ENCODE measurements at regions not wholly inside any gene's neighbourhood (a gene's known extent, or its start where the extent isn't known, plus 50 kb on each side); places are given as distances from the start of the nearest gene placed in this dataset.
"Not testable (repeated sequence)": the region's sequence is repeated elsewhere in the genome, so short reads cannot be mapped to it uniquely, and the experiment has no call there.

DNA sequence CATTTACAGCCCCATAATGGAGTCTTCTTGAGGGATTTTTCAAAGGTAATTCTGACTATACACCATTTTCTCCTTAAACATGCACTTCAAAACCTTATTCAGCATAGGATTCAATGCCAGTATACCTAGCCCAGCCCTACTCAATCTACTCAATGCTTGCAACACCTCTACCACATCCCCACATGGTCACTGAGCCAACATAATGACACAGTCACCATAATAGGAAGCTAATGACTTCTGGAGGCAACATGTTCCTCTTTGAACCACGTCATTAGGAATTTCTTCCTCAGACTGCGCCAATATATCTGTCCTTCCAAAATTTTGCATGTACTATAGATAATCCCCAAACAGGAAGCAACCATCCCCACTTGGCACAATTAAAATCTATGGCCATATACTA is 153.9 kb upstream of the SETMAR start:
- DNase-seq: no peak

DNA sequence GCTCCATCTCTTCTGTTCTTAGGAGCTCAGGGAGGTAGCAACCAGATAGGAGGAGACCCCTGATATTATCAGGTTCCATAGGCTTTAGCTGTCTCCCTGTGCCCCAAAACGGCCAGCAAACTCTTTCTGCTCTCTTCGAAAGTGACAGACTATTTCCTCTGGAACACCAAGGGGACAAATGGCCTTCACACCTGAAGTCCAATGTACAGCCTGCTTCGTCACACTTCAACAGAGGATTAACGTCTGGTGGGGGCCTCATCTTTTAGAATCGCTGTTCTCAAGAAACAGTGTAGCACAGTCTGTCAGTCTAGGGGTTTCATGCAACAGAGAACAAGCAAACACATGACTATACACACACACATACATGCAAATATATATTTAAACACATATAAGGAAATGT is 152.4 kb upstream of the SETMAR start:
- DNase-seq: no peak

DNA sequence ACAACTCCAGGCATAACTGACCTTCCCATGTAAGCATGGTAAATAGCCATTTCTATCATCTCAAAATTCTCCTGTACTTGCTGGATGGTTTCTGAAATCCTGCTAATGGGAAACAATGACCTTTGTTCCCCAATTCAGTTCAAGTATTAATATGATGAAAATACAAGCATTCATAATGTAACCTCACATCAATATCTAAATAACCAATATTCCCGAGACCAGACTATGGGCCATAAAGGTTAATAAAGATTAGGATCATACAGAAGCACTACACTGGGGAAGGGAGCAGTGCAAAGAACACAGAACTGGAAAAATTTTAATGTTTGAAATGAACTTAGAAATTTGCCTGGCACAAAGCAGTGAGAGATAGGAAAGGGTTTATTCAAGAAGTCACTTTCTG is 151.3 kb upstream of the SETMAR start:
- no peak for DNase-seq

DNA sequence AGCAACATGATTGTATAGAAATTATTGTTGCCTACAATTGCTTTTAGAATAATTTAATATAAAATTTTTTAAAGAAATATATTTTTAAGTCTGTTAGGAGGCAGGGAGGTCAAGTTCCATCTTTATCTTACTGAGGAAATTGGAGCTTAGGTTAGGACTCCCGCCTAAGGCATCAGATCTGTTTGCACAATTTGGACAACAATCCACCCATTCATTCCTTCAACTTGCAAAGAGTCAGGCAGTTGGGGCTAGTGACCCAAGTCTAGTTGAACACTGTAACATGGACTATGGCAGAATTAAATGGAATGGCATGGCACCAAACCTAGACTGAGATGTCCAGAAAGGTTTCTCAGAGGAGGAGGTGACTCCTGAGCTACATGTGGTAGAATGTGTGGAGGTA is 149.4 kb upstream of the SETMAR start:
- DNase-seq: no peak

DNA sequence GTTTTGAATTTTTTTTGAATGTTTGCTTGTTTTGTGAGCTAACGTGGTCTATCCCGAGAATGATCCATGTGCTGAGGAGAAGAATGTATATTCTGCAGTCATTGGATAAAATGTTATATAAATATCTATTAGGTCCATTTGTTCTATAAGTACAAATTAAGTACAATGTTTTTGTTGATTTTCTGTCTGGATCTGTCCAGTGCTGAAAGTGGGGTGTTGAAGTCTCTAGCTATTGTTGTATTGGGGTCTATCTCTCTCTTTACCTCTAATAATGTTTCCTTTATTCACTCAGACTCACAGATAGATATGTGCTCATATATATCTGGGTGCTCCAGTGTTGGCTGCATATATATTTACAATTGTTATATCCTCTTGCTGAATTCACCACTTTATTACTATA is 144.8 kb upstream of the SETMAR start:
- DNase-seq: no peak

DNA sequence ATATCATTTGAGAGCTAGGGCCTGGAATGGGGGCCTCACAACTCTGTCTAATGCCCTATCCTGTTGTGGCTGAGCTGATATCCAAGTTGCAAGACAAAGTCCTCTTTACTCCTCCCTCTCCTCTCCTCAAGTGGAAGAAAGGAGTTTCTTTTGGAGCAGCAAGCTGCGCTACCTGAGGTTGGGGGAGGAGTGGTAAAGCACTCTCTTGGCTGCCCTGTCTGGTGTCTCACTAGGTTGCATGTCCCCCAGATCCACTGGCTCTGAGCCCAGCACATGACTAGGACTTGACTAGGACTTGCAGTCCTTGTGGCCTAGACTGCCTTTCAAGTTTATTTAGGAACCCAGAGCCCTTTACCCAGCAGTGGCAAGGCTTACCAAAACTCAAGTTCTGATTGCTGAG is 141.1 kb upstream of the SETMAR start:
- no peak for DNase-seq

DNA sequence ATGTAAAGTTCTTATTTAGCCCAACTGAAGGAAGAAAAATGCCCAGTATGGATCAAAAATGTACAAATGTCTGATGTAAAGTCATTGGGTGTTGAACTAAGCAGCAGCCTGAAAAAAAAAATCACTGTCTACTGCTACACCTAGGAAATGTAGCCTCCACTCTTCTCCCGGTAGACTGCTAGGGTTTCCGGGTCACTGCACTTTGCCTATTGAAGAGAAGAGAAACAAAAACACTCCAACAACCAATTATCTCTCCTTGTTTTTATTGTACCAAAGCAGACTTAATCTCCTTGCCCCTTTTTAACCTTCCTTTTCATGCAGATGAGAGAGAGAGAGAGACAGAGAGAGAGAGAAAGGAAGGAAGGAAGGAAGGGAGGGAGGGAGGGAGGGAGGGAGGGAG is 140.2 kb upstream of the SETMAR start:
- DNase-seq: no peak

DNA sequence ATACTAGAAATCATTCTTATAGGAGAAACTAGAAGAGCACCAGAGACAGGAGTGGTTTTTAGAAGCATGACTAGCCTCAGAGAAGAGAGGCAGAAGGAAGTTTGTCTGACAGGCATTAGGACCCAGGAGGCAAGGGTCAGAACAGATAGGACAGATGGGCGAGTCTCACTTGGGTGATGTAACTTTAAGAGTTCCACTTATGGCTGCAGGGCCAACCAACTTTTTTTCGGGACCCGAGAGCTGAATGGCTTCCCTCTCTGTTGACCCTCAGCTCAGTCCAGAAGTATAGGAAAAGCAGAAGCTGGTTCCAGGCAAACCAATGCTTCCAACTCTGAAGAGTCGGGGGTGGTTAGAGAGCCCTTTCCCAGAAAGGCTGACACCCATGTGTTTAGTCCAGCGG is 136.6 kb upstream of the SETMAR start:
- DNase-seq: no peak

DNA sequence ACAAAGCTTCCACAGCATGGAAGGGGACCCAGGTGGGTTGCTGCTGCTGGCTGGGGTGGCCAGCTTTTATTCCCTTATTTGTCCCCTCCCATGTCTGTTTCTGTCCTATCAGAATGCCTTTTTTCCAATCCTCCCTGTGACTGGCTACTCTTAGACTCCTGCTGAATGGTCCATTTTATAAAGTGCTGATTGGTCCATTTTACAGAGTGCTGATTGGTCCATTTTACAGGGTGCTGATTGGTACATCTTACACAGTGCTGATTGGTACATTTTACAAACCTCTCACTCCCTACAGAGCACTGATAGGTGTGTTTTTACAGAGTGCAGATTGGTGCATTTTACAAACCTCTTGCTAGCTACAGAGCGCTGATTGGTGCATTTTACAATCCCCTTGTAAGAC is 135.9 kb upstream of the SETMAR start:
- DNase-seq: not testable (repeated sequence)

DNA sequence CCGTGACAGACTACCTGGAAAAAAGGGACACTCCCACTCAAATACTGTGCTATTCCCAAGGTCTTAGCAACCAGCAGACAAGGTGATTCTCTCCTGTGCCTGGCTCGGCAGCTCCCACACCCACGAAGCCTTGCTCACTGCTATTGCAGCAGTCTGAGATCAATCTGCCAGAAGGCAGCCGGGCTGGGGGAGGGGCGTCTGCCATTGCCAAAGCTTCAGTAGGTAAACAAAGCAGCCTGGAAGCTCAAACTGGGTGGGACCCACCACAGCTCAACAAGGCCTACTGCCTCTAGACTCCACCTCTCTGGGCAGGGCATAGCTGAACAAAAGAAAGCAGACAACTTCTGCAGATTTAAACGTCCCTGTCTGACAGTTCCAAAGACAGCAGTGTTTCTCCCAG is 128.4 kb upstream of the SETMAR start:
- no peak for DNase-seq

DNA sequence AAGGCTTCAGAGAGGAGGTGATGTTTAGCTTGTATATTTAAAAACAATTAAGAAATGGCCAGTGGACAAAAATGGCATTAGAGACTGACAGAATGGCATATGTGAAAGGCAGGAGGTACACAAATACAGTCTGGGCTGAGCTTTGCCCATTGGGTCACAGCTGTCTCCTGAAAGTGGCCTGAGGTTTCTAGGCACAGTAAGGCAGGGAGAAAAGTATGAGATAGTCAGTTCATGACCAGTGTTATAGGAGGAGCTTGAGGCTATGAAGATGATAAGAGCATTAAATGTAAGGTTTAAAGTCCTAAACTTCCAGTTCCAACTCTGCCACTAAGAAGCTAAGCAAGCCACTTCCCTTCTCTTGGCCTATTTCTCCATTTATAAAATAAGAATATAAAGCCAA is 111.2 kb upstream of the SETMAR start:
- no peak for DNase-seq

DNA sequence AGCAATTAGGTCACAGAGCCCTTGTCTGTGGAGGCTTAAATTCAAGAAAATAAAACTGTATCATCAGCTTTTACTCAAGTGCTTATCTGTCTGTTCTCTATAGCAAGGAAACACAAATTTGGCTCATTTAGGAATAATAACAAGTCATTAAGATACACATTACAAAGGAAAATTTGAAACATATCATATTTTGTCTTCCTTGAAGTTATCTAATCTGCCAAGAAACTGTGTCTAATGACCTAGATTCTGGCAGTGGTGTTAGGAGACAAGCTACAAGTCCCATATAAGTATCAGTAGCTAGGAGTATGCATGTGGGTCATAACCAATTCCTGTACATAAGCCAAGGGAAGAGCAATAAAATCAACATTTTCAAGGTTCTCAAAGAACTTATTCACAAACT is 108.2 kb upstream of the SETMAR start:
- DNase-seq: no peak

DNA sequence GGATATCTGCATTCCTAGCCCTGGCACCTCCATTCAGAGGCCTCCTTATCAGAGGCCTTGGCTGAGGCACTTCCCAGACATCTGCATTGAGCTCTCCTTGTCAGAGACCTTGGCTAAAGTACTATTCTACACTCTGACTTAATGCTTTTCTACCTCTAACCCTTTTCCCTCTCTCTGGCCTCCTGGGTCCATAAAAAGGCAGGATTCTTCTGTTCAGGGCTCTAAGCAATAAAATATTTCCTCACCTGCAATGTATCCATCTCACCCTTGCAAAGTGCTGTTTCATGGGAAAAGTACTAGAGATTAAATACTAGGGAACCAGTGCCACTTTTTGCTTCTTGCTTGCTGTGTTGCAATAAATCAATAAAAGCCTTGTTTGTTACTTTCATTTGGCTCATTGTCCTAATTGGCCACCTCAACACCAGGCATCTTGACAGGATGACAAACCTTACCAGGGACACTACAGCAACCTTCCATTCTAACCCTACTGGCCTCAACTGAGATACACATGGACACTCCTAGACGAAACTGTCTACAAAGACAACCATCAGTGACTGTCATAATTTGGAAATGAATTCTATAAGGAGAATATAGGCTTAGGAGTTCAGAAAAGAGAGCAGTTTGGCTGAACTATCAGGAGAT is 106.5 kb upstream of the SETMAR start:
- no peak for DNase-seq

DNA sequence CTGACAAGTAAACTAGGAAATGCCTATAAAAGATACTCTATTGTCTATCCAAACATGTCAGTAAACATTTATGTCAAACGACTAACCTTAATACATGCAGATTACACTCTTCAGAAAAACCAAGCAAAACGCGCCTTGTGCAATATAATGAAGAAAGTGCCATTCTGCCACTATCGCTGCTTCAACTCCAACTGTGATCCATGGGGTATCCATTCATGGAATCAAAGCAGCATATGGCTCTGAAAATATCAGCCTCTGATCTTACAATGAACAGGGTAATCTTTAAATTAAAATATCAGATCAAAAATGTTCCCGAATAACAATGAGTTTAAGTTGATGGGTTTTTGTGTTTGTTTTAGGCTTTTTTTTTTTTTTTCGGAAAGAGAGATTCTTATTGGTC is 105.5 kb upstream of the SETMAR start:
- DNase-seq: no peak

DNA sequence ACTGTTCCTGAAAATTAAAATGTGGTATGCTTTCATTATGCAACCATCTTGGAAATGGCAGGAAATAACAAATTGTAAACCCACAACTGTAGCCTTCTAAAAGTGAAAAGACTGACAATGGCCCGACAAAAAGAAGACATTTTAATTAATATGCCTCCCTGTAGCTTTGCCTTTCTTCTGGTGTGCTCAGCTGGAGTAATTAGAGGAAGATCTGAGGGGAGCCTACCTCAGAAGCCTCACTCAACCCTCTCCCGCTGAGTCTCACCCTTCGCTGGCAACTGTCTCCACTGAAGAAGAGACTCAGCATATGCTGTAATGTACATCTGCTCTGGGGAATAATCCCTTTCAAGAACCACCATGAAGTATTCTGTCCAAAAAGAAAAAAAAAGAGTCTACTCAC is 104.7 kb upstream of the SETMAR start:
- DNase-seq: no peak

DNA sequence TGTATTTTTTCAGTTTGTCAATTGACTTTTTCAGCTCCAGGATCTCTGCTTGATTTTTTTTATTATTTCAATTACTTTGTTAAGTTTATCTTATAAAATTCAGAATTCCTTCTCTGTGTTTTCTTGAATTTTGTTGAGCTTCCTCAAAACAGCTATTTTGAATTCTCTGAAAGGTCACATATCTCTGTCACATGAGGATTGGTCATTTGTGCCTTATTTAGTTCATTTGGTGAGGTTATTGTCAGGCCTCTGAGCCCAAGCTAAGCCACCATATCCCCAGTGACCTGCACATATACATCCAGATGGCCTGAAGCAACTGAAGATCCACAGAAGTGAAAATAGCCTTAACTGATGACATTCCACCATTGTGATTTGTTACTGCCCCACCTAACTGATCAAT is 98.4 kb upstream of the SETMAR start:
- DNase-seq: not testable (repeated sequence)

DNA sequence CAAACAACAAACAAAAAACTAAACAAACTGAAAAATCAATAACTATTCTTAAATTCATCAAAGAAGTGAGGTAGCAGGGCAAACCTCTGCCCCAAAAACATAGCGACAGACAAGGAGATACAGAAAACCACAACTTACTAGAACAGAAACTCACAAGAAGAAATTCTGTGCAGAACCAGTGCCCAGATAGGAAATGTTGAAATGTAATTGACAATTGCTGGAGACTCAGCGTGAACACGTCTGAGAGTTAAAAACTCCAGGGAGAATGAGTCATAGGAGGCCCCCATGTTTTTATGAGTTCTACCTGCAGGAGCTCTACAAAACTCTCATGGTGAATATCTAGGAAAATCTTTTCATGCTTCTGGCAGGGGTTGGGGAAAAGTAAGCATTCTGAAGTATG is 95.5 kb upstream of the SETMAR start:
- DNase-seq: no peak

DNA sequence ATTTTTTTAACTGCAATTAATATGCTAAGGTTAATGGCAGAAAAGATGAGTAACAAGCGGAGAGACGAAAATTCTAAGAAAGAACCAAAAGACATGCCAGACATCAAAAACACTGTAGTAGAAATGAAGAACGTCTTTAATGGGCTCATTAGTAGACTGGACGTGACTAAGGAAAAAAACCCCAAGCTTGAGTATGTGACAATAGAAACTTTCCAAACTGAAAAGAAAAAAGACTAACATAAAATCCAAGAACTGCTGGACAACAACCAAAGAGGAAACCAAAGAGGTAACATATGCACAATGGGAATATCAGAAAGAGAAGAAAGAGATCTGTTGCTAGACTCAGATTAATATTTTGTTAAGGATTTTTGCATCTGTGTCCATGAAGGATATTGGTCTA is 94.6 kb upstream of the SETMAR start:
- DNase-seq: no peak

DNA sequence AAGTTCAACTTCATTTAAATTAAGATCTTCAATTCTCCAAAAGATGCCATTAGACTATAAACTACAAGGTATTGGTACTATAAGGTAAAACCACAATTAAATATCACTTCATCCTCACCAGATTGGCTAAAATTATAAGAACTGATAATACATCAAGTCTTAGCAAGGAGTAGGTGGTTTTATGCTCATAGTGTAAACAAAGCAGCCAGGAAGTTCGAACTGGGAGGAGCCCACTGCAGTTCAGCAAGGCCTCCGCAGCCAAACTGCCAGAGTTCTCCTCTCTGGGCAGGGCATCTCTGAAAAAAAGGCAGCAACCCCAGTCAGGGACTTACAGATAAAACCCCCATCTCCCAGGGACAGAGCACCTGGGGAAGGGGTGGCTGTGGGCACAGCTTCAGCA is 91.6 kb upstream of the SETMAR start:
- DNase-seq: no peak

DNA sequence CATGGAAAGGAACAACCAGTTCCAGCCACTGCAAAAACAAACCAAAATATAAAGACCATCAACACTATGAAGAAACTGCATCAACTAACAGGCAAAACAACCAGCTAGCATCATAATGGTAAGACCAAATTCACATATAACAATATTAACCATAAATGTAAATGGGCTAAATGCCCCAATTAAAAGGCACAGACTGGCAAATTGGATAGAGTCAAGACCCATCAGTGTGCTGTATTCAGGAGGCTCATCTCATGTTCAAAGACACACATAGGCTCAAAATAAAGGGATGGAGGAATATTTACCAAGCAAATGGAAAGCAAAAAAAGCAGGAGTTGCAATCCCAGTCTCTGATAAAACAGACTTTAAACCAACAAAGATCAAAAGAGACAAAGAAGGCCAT is 89.7 kb upstream of the SETMAR start:
- DNase-seq: not testable (repeated sequence)

DNA sequence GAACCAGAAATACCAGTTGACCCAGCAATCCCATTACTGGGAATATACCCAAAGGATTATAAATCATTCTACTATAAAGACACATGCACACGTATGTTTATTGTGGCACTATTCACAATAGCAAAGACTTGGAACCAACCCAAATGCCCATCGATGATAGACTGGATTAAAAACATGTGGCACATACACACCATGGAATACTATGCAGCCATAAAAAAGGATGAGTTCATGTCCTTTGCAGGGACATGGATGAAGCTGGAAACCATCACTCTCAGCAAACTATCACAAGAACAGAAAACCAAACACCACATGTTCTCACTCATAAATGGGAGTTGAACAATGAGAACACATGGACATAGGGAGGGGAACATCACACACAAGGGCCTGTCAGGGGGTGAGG is 86.2 kb upstream of the SETMAR start:
- not testable (repeated sequence) for DNase-seq

DNA sequence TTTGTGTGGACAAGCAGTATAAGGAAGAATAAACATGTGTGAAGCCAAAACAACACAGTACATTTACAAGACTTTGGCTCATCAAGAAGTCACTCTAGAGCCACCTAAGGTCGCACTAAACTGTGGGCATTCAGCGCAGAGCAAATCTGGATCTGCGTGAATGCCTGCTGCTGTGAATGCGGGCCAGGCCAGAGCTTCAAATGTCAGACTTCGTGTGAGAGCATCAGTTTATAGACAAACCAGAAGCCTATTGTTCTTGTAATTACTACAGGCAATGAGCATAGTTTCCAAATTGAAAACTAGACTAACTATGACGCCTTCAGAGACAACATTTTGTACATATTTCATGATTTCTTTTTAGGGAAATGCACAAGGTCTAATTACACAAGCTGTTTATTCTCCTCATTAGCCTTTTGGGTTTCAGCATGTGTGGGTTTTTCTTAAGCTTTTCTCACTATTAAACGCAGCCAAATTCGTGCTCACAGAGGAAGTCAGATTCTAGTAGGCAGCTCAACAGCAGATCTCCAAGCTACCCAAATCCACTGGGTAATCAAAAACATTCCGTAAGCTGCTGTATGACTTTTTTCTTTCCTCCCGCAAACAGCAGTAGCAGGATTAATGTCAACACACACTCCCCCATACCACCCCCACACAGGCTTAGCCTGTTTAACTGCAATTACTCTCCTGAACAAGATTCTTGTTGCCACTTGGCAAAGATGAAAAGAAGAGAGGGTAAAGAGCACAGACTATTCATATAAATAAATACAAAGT is 84.5 kb upstream of the SETMAR start:
- no peak for DNase-seq

DNA sequence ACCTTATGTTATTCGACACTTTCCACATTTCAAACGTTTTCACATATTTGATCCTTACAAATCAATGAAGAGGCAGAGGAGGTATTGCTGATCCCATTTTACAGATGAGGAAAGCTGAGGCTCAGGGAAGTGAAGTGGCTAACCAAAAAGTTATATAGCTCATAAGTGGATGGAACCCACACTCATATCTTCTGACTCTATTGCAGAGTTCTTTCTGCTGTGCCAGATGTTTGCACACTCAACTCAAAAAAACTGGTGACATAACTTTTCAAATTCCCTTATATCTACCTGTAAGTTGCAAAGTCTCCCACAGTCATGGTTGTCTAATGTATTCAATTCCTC is 84.0 kb upstream of the SETMAR start:
- DNase-seq: no peak

DNA sequence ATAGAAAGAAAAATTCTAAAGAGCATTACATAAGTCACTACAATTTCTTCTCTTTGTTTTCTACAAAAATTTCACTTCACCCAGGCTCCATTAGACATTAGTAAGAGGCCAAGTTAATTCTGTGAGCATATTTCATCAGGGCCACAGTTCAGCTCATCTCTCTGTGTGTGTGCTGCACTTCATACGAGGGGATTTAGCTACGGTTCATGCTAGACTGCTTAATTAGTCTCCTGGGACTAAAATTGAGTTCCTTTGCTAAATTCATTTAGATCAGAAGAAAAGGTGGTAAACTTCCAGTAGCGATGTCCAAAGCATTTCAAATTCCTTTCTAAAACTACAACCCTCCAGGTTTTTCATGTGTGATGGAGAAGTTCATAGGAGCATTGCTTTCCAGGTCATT is 83.1 kb upstream of the SETMAR start:
- no peak for DNase-seq
